ENCODE measurements at regions not wholly inside any gene's neighbourhood (a gene's known extent, or its start where the extent isn't known, plus 50 kb on each side); places are given as distances from the start of the nearest gene placed in this dataset.

DNA sequence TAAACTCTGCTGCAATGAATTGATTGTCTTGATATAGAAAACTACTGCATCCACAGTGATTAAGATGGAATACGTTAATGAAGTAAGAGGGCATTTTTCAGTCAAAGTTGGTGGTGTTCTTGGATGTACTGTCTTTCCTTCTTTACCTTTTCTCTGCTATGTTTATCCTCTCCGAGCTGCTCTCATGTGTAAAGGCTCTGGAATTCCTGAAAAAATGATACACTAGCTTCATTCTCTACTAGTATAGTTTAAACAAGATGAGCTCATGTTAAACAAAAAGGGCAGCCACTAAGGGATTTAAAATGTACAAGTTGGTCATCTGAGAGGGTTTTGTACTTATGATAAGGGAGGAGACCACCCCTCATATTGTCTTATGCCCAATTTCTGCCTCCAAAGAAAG lies 504.6 kb upstream of the NECTIN3 start:
- H3K4me3 ChIP-seq (ENCODE audit: low read length), result no peak overlapping the region
- no peak for DNase-seq (ENCODE audit: low read depth)
- TF ChIP-seq, protein P1, sequence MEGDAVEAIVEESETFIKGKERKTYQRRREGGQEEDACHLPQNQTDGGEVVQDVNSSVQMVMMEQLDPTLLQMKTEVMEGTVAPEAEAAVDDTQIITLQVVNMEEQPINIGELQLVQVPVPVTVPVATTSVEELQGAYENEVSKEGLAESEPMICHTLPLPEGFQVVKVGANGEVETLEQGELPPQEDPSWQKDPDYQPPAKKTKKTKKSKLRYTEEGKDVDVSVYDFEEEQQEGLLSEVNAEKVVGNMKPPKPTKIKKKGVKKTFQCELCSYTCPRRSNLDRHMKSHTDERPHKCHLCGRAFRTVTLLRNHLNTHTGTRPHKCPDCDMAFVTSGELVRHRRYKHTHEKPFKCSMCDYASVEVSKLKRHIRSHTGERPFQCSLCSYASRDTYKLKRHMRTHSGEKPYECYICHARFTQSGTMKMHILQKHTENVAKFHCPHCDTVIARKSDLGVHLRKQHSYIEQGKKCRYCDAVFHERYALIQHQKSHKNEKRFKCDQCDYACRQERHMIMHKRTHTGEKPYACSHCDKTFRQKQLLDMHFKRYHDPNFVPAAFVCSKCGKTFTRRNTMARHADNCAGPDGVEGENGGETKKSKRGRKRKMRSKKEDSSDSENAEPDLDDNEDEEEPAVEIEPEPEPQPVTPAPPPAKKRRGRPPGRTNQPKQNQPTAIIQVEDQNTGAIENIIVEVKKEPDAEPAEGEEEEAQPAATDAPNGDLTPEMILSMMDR (conservative IDR thresholded peaks at IDR 0.05; ENCODE audit: low read length), result no peak

DNA sequence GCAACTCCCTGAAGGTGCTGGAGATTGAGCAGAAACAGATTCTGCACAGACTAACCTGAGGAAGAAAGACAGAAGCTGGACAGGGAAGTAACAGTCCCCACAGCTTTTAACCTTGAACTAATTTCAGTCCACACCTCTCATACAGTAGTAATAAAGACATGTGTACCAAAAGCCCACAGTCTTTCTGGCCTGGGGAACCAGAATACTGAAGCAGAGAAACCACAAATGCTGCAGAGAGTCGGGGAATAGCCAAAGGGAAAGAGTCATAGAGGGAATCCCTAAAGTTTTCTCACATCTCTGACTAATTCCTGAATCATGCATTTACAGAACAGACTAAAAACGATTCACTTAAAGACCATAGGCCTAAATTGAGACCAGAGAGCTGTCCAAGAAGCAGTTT lies 503.4 kb upstream of the NECTIN3 start:
- TF ChIP-seq, protein P1 (conservative IDR thresholded peaks at IDR 0.05; ENCODE audit: low read length), result no peak
- H3K4me3 ChIP-seq (ENCODE audit: low read length), result no peak overlapping the region
- DNase-seq (ENCODE audit: low read depth), result peak; percentile 85

DNA sequence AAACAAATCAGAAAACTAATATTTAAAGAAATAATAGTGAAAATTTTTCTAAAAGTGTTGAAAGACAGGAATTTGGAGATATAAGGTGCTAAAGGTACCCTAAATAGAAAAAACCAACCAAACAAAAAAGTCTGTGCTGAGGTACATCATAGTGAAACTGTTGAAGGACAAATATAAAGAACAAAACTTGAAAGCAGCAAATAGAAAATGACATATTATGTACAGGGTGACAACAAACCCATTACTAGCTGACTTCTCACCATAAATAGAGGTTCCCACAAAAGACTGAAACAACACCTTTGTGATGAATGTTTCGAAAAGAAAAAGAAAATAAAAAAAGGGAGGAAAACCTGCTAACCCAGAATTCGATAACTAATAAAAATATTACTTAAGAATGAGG lies 502.5 kb upstream of the NECTIN3 start:
- no peak overlapping the region for H3K4me3 ChIP-seq (ENCODE audit: low read length)
- TF ChIP-seq, protein P1 (conservative IDR thresholded peaks at IDR 0.05; ENCODE audit: low read length), result no peak
- no peak for DNase-seq (ENCODE audit: low read depth)

DNA sequence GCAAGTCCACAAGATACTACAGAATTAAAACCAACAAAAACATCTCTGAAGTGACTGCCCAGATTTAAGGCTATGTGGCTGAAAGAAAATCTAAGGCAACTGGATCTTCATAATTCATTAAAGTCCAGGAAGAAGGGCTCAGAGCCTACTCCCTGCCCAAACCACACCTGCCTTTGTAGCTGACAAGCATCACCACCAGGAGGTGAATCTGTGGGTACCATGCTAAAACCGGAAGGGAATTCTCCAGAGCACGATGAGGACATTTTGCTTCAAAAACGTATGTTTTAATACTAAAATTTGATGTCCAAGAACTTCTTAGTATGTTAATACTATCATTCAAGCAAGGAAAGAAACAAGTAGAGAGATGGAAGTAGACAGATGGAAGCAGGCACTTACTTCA lies 495.9 kb upstream of the NECTIN3 start:
- no peak for DNase-seq (ENCODE audit: low read depth)
- TF ChIP-seq, protein P1 (conservative IDR thresholded peaks at IDR 0.05; ENCODE audit: low read length), result 0 out of 2 replicates have a peak, but pooled peaks have one; percentile 12
- no peak overlapping the region for H3K4me3 ChIP-seq (ENCODE audit: low read length)

DNA sequence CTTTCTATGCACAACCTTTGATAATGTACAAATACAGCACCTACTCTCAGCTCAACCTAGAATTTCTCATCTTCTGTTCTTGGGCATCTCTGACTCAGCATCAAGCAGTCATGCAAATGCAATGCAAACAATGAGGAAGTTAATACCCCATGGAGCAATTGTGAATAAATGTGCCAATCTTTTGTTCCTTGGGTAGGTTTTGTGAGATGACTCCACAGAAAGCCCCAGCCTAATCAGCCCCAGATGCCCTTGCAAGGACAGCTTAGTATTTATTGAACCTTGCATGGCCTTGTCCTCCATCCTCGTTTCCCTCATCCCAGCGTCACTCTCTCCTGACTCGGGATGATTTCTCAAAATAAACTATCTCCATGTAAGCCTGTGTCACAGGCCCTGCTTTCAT lies 494.7 kb upstream of the NECTIN3 start:
- TF ChIP-seq, protein P1 (conservative IDR thresholded peaks at IDR 0.05; ENCODE audit: low read length), result no peak
- peak; percentile 97 for DNase-seq (ENCODE audit: low read depth)

DNA sequence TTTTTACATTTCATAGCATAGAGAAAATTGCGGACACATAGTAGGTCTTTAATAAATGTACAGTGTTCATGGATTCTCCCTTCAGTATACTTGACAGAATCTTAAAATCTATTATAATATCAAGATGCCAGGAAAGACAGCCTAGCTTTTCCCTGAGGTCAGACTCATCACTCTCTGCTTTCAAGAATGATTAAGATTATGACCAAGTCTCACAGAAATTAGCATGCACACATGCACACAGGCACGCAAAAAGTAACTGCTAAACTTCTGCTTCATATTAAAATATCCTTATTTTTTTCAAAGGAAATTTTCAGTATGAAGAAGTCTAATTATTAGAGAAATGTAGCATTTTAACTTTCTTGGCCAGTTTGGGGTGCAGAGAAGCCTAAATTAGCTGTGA lies 493.8 kb upstream of the NECTIN3 start:
- no peak overlapping the region for H3K4me3 ChIP-seq (ENCODE audit: low read length)
- TF ChIP-seq, protein P1 (conservative IDR thresholded peaks at IDR 0.05; ENCODE audit: low read length), result no peak
- DNase-seq (ENCODE audit: low read depth), result peak; percentile 72

More for the DNA sequence above, 494.7 kb upstream of the NECTIN3 start:
- no peak overlapping the region for H3K4me3 ChIP-seq (ENCODE audit: low read length)

DNA sequence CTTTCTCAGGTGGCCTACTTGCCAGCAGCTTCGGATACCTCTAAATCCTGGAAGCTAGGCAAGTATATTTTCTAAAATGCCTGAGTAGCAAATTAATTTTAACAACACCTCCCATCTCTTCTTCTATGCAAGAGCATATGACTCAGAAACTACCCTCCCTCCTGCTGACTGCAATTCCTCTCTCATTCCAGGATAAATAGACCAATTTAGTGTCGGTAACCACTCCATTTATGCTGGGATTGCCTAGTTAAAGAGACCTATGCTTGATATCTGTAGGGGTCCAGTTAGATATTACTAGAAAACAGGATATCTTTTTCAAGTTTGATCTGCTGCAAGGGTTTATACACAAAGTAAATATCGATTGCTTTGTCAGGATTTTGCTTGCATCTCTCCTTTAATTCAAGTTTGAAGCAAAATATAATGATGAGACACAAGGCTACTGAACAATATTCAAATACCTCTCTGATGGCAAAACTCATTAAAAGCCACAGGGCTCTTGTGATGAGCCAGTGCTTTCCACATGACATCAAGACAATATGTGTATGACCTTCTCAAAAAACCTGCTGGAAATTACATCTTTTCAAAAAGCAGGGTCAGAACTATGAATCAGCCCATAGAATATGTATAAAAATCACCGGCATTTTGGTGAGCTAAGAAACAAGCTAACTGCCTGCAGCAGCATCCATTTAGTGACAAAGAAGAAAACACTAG lies 491.6 kb upstream of the NECTIN3 start:
- H3K4me3 ChIP-seq (ENCODE audit: low read length), result no peak overlapping the region
- DNase-seq (ENCODE audit: low read depth), result peak; percentile 61
- TF ChIP-seq, protein P1 (conservative IDR thresholded peaks at IDR 0.05; ENCODE audit: low read length), result no peak
